ENCODE measurements at regions not wholly inside any gene's neighbourhood (a gene's known extent, or its start where the extent isn't known, plus 50 kb on each side); places are given as distances from the start of the nearest gene placed in this dataset.
"Not testable (repeated sequence)": the region's sequence is repeated elsewhere in the genome, so short reads cannot be mapped to it uniquely, and the experiment has no call there.

- not testable (repeated sequence) for ATAC-seq
These were observed 171.8 kb downstream of the REEP3 start for GRCh38 chr10:63693021-63693420.

GRCh38 chr10:63696205-63696604, 175.0 kb downstream of the REEP3 start:
- TF ChIP-seq ISL1 (CRISPR knock-in tag; IDR thresholded peaks at IDR 0.05) = peak; percentile 30; the same call in 1 of the 2 replicates
- TF ChIP-seq ZFP3 (CRISPR knock-in tag; IDR thresholded peaks at IDR 0.05) = no peak
- no peak for ATAC-seq

- no peak for TF ChIP-seq GLIS3 (CRISPR knock-in tag; IDR thresholded peaks at IDR 0.05)
- no peak for TF ChIP-seq OSR1 (CRISPR knock-in tag; IDR thresholded peaks at IDR 0.05)
- no peak for TF ChIP-seq TOX (CRISPR knock-in tag; IDR thresholded peaks at IDR 0.05; ENCODE audit: borderline replicate concordance)
- TF ChIP-seq, protein P1, sequence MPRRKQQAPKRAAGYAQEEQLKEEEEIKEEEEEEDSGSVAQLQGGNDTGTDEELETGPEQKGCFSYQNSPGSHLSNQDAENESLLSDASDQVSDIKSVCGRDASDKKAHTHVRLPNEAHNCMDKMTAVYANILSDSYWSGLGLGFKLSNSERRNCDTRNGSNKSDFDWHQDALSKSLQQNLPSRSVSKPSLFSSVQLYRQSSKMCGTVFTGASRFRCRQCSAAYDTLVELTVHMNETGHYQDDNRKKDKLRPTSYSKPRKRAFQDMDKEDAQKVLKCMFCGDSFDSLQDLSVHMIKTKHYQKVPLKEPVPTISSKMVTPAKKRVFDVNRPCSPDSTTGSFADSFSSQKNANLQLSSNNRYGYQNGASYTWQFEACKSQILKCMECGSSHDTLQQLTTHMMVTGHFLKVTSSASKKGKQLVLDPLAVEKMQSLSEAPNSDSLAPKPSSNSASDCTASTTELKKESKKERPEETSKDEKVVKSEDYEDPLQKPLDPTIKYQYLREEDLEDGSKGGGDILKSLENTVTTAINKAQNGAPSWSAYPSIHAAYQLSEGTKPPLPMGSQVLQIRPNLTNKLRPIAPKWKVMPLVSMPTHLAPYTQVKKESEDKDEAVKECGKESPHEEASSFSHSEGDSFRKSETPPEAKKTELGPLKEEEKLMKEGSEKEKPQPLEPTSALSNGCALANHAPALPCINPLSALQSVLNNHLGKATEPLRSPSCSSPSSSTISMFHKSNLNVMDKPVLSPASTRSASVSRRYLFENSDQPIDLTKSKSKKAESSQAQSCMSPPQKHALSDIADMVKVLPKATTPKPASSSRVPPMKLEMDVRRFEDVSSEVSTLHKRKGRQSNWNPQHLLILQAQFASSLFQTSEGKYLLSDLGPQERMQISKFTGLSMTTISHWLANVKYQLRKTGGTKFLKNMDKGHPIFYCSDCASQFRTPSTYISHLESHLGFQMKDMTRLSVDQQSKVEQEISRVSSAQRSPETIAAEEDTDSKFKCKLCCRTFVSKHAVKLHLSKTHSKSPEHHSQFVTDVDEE (CRISPR knock-in tag; IDR thresholded peaks at IDR 0.05) = no peak
- TF ChIP-seq, protein P2, sequence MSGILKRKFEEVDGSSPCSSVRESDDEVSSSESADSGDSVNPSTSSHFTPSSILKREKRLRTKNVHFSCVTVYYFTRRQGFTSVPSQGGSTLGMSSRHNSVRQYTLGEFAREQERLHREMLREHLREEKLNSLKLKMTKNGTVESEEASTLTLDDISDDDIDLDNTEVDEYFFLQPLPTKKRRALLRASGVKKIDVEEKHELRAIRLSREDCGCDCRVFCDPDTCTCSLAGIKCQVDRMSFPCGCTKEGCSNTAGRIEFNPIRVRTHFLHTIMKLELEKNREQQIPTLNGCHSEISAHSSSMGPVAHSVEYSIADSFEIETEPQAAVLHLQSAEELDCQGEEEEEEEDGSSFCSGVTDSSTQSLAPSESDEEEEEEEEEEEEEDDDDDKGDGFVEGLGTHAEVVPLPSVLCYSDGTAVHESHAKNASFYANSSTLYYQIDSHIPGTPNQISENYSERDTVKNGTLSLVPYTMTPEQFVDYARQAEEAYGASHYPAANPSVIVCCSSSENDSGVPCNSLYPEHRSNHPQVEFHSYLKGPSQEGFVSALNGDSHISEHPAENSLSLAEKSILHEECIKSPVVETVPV (CRISPR knock-in tag; IDR thresholded peaks at IDR 0.05) = no peak
- no peak for TF ChIP-seq CREB5 (CRISPR knock-in tag; IDR thresholded peaks at IDR 0.05; ENCODE audit: low read depth)
- no peak for TF ChIP-seq ZFP30 (CRISPR knock-in tag; IDR thresholded peaks at IDR 0.05)
- no peak for TF ChIP-seq ZFP3 (CRISPR knock-in tag; IDR thresholded peaks at IDR 0.05)
- no peak for TF ChIP-seq CSDC2 (CRISPR knock-in tag; IDR thresholded peaks at IDR 0.05)
- no peak for TF ChIP-seq ARNTL (CRISPR knock-in tag; IDR thresholded peaks at IDR 0.05; ENCODE audit: borderline replicate concordance, low read depth)
- no peak for TF ChIP-seq ZNF70 (CRISPR knock-in tag; IDR thresholded peaks at IDR 0.05)
- no peak for TF ChIP-seq RARB (CRISPR knock-in tag; IDR thresholded peaks at IDR 0.05)
- no peak for TF ChIP-seq ZNF565 (CRISPR knock-in tag; conservative IDR thresholded peaks at IDR 0.05; ENCODE audit: low read depth)
- no peak for TF ChIP-seq BACH2 (CRISPR knock-in tag; IDR thresholded peaks at IDR 0.05; ENCODE audit: borderline replicate concordance)
- TF ChIP-seq ESRRG (CRISPR knock-in tag; IDR thresholded peaks at IDR 0.05) = no peak
- no peak for TF ChIP-seq ISL1 (CRISPR knock-in tag; IDR thresholded peaks at IDR 0.05)
- no peak for TF ChIP-seq PPARA (CRISPR knock-in tag; IDR thresholded peaks at IDR 0.05; ENCODE audit: borderline replicate concordance)
- ATAC-seq = no peak
These were observed 177.0 kb downstream of the REEP3 start for GRCh38 chr10:63697956-63698786.

DNA sequence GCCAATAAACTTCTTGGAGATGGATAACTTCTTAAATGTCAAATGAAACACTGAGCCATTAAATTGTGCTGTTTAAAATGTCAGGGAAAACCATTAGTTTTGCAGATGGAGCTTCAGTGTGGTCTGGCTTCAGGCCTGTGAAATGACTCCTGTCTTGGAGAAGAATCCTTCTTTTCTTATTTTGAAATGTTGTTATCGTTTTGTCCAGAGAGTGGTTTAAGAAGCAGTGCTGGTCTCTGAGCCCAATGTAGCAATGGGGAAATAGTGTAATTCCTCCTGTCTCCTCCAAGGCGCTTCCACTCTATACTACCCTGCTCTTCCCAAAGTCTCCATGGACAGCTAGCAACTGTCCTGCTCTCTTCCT, 177.6 kb downstream of the REEP3 start:
- TF ChIP-seq ZNF70 (CRISPR knock-in tag; IDR thresholded peaks at IDR 0.05) (no peak), TOX (CRISPR knock-in tag; IDR thresholded peaks at IDR 0.05; ENCODE audit: borderline replicate concordance) (no peak), ZC3H10 (CRISPR knock-in tag; IDR thresholded peaks at IDR 0.05) (no peak), SNAI2 (CRISPR knock-in tag; IDR thresholded peaks at IDR 0.05) (no peak), ZFP30 (CRISPR knock-in tag; IDR thresholded peaks at IDR 0.05) (no peak), ZFP3 (CRISPR knock-in tag; IDR thresholded peaks at IDR 0.05) (no peak), ARNTL (CRISPR knock-in tag; IDR thresholded peaks at IDR 0.05; ENCODE audit: borderline replicate concordance, low read depth) (no peak), ISL1 (CRISPR knock-in tag; IDR thresholded peaks at IDR 0.05) (no peak), OSR1 (CRISPR knock-in tag; IDR thresholded peaks at IDR 0.05) (no peak), ZNF565 (CRISPR knock-in tag; conservative IDR thresholded peaks at IDR 0.05; ENCODE audit: low read depth) (no peak)
- TF ChIP-seq, protein P2 (CRISPR knock-in tag; IDR thresholded peaks at IDR 0.05) = no peak
- 0 out of 3 replicates have a peak, but pooled peaks have one; percentile 9 for ATAC-seq
